Progenitor cell of endocrine pancreas (in vitro differentiated cells): ENCODE measurements at regions not wholly inside any gene's neighbourhood (a gene's known extent, or its start where the extent isn't known, plus 50 kb on each side); places are given as distances from the start of the nearest gene placed in this dataset.

ENCODE experiments used
- DNase-seq: peaks from one replicate; pipeline ENCODE4 v3.0.0; 2021; ENCODE audit warnings: low spot score; ENCODE audit not compliant: unreplicated experiment
- H3K27ac Mint-ChIP-seq: 2 replicates; pipeline ENCODE4 v1.8.0; 2021; ENCODE audit warnings: mild to moderate bottlenecking, moderate library complexity, mixed read lengths
- H3K27me3 Mint-ChIP-seq: 2 replicates; pipeline ENCODE4 v1.8.0; 2021; ENCODE audit warnings: mixed read lengths
- H3K36me3 Mint-ChIP-seq: 2 replicates; pipeline ENCODE4 v1.8.0; 2022; ENCODE audit warnings: mixed read lengths; ENCODE audit not compliant: insufficient read depth
- H3K4me1 Mint-ChIP-seq: 2 replicates; pipeline ENCODE4 v1.8.0; 2021; ENCODE audit warnings: low read depth, mixed read lengths
- H3K4me3 Mint-ChIP-seq: 2 replicates; pipeline ENCODE4 v1.8.0; 2021; ENCODE audit warnings: low read depth, mild to moderate bottlenecking, moderate library complexity, mixed read lengths
- H3K9me3 Mint-ChIP-seq: 2 replicates; pipeline ENCODE4 v1.8.0; 2021; ENCODE audit warnings: low read depth, mixed read lengths
- CTCF ChIP-seq: fragments of 200-600 bp; sonication (generic); IDR thresholded peaks from one replicate; pipeline ENCODE4 v1.5.0; 2021; ENCODE audit warnings: antibody characterized with exemption, mild to moderate bottlenecking; ENCODE audit not compliant: unreplicated experiment

GRCh38 chr7:131947661-131948060 lies 391.2 kb upstream of the PODXL start:
- H3K36me3 Mint-ChIP-seq, result no peaks in the 10 kb centered on the region
- DNase-seq, result no peak
- H3K9me3 Mint-ChIP-seq, result no peaks in the 10 kb centered on the region
- peaks cover 46% of the 10 kb centered on the region for H3K27me3 Mint-ChIP-seq
- no peak overlapping the region for H3K27ac Mint-ChIP-seq
- no peak for TF ChIP-seq CTCF
- H3K4me1 Mint-ChIP-seq, result peaks cover 19% of the 10 kb centered on the region
- no peak overlapping the region for H3K4me3 Mint-ChIP-seq

- Mint-ChIP-seq H3K27ac (no peak overlapping the region), H3K27me3 (peaks cover 57% of the 10 kb centered on the region)
- DNase-seq, result no peak
Measured at GRCh38 chr7:131945957-131946544, 389.6 kb upstream of the PODXL start.

GRCh38 chr7:131945313-131945911 lies 389.0 kb upstream of the PODXL start:
- TF ChIP-seq CTCF, result peak; percentile 95
- Mint-ChIP-seq H3K9me3 (peaks cover 6% of the 10 kb centered on the region), H3K27ac (no peak overlapping the region), H3K36me3 (no peaks in the 10 kb centered on the region), H3K4me3 (no peak overlapping the region), H3K4me1 (peaks cover 18% of the 10 kb centered on the region), H3K27me3 (peaks cover 57% of the 10 kb centered on the region)
- DNase-seq, result peak; percentile 72

More at GRCh38 chr7:131945957-131946544, 389.6 kb upstream of the PODXL start:
- Mint-ChIP-seq H3K36me3 (no peaks in the 10 kb centered on the region), H3K4me1 (peaks cover 18% of the 10 kb centered on the region), H3K4me3 (no peak overlapping the region), H3K9me3 (peaks cover 6% of the 10 kb centered on the region)
- no peak for TF ChIP-seq CTCF

GRCh38 chr7:131944556-131945069 lies 388.2 kb upstream of the PODXL start:
- H3K4me3 Mint-ChIP-seq, result no peak overlapping the region

GRCh38 chr7:131943646-131944045 lies 387.2 kb upstream of the PODXL start:
- Mint-ChIP-seq H3K4me3 (no peak overlapping the region), H3K27me3 (peaks cover 60% of the 10 kb centered on the region), H3K36me3 (no peaks in the 10 kb centered on the region), H3K4me1 (peaks cover 9% of the 10 kb centered on the region), H3K9me3 (peaks cover 6% of the 10 kb centered on the region), H3K27ac (no peak overlapping the region)
- no peak for TF ChIP-seq CTCF
- no peak for DNase-seq

More at GRCh38 chr7:131944556-131945069, 388.2 kb upstream of the PODXL start:
- DNase-seq, result no peak
- Mint-ChIP-seq H3K4me1 (peaks cover 16% of the 10 kb centered on the region), H3K9me3 (peaks cover 6% of the 10 kb centered on the region), H3K27ac (no peak overlapping the region), H3K27me3 (peaks cover 57% of the 10 kb centered on the region), H3K36me3 (no peaks in the 10 kb centered on the region)
- no peak for TF ChIP-seq CTCF
